Transverse colon (tissue), 4 donors: ENCODE measurements at regions not wholly inside any gene's neighbourhood (a gene's known extent, or its start where the extent isn't known, plus 50 kb on each side); places are given as distances from the start of the nearest gene placed in this dataset.

Source experiments
- CTCF ChIP-seq, 5 experiments: fragments of 200-600 bp in 3 of 5; fragments of 450-650 bp in 2 of 5; sonication (generic) in 3 of 5; IDR thresholded peaks; 1 replicate in 2 of 5; 2 replicates in 3 of 5; pipeline ENCODE4 v1.5.1; 2016 to 2017; ENCODE audit warnings: antibody characterized with exemption in 5 of 5, inconsistent platforms in 3 of 5, mild to moderate bottlenecking in 2 of 5, moderate library complexity in 1 of 5
- POLR2A ChIP-seq: fragments of 450-650 bp; IDR thresholded peaks from one replicate; pipeline ENCODE4 v1.6.1; 2016; ENCODE audit warnings: antibody characterized with exemption, mild to moderate bottlenecking, moderate library complexity
- POLR2AphosphoS5 ChIP-seq, 3 donors: sonication (generic); formaldehyde crosslinking; IDR thresholded peaks; one replicate each; pipeline ENCODE4 v1.6.1; 2016; ENCODE audit warnings: antibody characterized with exemption in 3 of 3

- no peak for TF ChIP-seq POLR2A
- no peak for TF ChIP-seq CTCF (IDR thresholded peaks at IDR 0.05)
- TF ChIP-seq POLR2AphosphoS5 (IDR thresholded peaks at IDR 0.05): no peak
These were observed 249.0 kb upstream of the OSR1 start for GRCh38 chr2:19607400-19607799.
